ENCODE measurements at regions not wholly inside any gene's neighbourhood (a gene's known extent, or its start where the extent isn't known, plus 50 kb on each side); places are given as distances from the start of the nearest gene placed in this dataset.

DNA sequence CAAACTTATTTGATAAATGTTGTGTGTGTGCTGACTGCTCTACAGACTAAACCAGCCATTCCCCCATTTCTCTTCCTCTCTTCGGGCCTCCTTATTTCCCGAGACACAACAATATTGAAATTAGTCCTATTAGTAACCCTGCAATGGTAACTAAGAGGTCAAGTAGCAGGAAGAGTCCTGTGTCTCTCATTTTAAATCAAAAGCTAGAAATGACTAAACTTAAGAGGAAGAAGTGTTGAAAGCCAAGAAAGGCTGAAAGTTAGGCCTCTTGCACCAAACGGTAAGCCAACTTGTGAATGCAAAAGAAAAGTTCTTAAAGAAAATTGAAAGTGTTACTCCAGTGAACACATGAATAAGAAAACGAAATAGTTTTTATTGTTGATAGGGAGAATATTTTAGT lies 357.8 kb upstream of the SLC7A11 start:
- in situ Hi-C loops (cut with HindIII; ENCODE audit: low sequenced_read_pairs), result loop anchor here (5.0 kb wide), 1 partner anchor 57 kb away; no protein-coding TSS in a partner anchor

DNA sequence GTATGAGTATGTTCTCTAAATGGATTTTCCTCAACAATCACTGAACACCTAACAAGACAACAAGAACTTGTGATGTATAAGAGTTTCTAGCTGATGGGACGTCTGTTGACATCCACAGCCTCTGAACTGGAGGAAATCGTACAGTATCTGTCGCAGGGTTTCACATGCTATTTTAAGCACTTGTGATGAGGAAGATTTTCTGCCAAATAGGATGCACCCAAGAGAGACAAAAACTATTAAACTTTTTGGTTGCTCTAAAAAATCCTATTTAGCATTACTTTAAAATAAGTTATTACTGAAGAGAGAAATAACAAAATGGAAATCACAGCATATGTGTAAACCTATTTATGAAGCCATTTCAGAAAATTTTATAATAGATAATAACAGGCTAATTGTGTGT lies 356.1 kb upstream of the SLC7A11 start:
- in situ Hi-C loops (cut with HindIII; ENCODE audit: low sequenced_read_pairs), result loop anchor here (5.0 kb wide), 1 partner anchor 59 kb away; no protein-coding TSS in a partner anchor

DNA sequence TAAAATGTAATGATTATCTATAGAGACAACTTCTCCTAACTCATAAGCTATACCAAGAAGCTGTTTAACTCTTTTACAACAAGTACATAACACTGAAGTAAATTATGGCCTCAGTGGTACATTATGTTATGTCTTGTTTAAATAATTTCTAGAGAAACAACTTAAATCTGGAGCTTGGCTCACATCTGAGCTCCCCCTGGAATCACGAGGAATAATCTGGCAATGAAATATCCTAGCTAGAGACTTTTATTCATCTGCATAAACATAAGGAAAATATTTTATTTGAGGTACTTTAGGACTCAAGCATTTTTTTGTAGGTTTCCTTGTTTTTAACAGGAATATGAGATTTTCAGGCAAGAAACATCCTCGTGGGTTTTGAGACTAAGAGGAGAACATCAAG lies 354.7 kb upstream of the SLC7A11 start:
- in situ Hi-C loops (cut with HindIII; ENCODE audit: low sequenced_read_pairs), result loop anchor here (5.0 kb wide), 1 partner anchor 60 kb away; no protein-coding TSS in a partner anchor

DNA sequence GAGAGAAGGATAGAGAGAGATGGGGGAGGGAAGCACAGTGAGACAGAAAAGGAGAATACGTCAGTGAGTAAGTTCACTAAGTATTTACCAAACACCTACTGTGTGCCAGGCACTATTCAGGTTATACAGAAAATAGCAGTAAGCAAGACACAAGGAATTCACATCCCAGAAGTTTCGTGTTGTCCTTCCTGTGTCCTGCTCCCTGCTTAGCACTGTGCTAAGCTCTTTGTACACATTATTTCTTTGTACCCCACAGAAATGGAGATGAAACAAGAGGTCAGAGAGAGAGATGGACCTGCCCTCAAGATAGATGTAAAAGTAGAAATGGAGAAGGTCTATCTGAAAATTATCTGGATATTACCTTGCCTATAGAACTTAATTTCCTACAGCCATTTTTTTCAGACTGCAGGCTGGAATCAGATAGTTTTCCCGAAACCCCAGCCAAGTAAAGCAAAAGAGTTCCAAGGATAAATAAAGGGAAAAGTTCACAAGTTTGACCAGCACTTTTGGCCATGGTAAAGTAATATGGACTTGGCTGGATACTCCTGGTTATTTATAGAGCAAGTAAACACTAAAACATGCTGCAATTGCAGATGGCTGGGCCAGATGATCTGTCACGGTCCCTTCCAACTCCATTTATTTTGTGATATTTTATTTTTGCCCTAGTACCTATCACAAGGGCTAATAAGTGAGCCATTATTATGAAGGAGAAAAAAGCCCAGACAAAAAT lies 353.7 kb upstream of the SLC7A11 start:
- in situ Hi-C loops (cut with HindIII; ENCODE audit: low sequenced_read_pairs), result loop anchor here (5.0 kb wide), 1 partner anchor 61 kb away; no protein-coding TSS in a partner anchor

GRCh38 chr4:138595171-138595570 lies 353.0 kb upstream of the SLC7A11 start:
- in situ Hi-C loops (cut with HindIII; ENCODE audit: low sequenced_read_pairs), result loop anchor here (5.0 kb wide), 1 partner anchor 62 kb away; no protein-coding TSS in a partner anchor

DNA sequence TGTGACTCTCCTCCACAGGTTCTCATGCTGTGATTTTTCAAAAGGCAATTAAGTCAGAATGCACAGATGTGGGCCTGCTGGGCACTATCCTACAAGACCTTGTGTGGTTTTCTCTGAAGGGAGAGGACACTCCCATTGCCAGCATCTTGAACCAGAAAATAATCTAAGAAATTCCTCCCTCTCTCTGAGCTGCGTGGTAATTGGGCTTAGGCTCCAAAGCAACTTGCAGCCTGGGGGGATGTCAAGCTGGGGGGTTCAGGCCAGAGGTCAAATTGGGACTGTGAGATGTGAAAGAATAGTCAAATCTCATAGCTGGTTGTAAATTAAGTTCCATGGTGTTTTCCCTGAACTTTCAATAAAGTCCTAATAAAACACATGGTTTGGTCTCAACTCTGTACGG lies 350.6 kb upstream of the SLC7A11 start:
- in situ Hi-C loops (cut with HindIII; ENCODE audit: low sequenced_read_pairs), result no loop called here

GRCh38 chr4:138591808-138592207 lies 349.7 kb upstream of the SLC7A11 start:
- in situ Hi-C loops (cut with HindIII; ENCODE audit: low sequenced_read_pairs), result no loop called here

- in situ Hi-C loops (cut with HindIII; ENCODE audit: low sequenced_read_pairs), result no loop called here
Observed at GRCh38 chr4:138588501-138588900, 346.4 kb upstream of the SLC7A11 start.

GRCh38 chr4:138579146-138579545 lies 337.0 kb upstream of the SLC7A11 start:
- in situ Hi-C loops (cut with HindIII; ENCODE audit: low sequenced_read_pairs), result loop anchor here (5.0 to 10.0 kb wide), 2 partner anchors 96 to 338 kb away; no protein-coding TSS in a partner anchor

DNA sequence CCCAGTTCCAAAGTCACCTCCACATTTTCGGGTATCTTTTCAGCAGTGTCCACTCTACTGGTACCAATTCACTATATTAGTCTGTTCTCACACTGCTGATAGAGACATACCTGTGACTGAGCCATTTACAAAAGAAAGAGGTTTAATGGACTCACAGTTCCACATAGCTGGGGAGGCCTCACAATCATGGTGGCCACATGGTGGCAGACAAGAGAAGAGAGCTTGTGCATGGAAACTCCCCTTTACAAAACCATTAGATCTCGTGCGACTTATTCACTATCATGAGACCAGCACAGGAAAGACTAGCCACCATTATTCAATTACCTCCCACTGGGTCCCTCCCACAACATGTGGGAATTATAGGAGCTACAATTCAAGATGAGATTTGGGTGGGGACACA lies 335.7 kb upstream of the SLC7A11 start:
- in situ Hi-C loops (cut with HindIII; ENCODE audit: low sequenced_read_pairs), result loop anchor here (5.0 to 10.0 kb wide), 2 partner anchors 97 to 339 kb away; no protein-coding TSS in a partner anchor

DNA sequence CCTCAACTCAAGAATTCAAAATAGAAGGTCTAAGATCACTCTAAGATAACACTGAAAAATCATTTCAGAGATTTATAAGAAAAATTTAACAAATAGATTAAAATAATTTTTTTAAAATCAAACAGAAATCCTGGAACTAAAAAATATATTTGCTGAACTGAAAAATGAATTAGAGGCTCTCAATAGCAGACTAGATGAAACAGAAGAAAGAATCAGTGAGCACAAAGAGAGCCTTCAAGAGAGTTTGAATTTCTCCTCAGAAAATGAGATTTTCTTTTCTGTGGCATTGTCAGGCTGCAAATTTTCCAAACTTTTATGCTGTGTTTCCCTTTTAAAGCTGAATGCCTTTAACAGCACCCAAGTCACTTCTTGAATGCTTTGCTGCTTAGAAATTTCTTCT lies 335.0 kb upstream of the SLC7A11 start:
- in situ Hi-C loops (cut with HindIII; ENCODE audit: low sequenced_read_pairs), result loop anchor here (5.0 to 10.0 kb wide), 2 partner anchors 98 to 340 kb away; no protein-coding TSS in a partner anchor

GRCh38 chr4:138576684-138577083 lies 334.5 kb upstream of the SLC7A11 start:
- in situ Hi-C loops (cut with HindIII; ENCODE audit: low sequenced_read_pairs), result loop anchor here (5.0 to 10.0 kb wide), 2 partner anchors 98 to 341 kb away; no protein-coding TSS in a partner anchor

GRCh38 chr4:138573246-138573645 lies 331.1 kb upstream of the SLC7A11 start:
- in situ Hi-C loops (cut with HindIII; ENCODE audit: low sequenced_read_pairs), result loop anchor here (10.0 kb wide), 1 partner anchor 102 kb away; no protein-coding TSS in a partner anchor

GRCh38 chr4:138572007-138572406 lies 329.9 kb upstream of the SLC7A11 start:
- in situ Hi-C loops (cut with HindIII; ENCODE audit: low sequenced_read_pairs), result loop anchor here (10.0 kb wide), 1 partner anchor 103 kb away; no protein-coding TSS in a partner anchor

GRCh38 chr4:138567696-138568095 lies 325.5 kb upstream of the SLC7A11 start:
- in situ Hi-C loops (cut with HindIII; ENCODE audit: low sequenced_read_pairs), result no loop called here

DNA sequence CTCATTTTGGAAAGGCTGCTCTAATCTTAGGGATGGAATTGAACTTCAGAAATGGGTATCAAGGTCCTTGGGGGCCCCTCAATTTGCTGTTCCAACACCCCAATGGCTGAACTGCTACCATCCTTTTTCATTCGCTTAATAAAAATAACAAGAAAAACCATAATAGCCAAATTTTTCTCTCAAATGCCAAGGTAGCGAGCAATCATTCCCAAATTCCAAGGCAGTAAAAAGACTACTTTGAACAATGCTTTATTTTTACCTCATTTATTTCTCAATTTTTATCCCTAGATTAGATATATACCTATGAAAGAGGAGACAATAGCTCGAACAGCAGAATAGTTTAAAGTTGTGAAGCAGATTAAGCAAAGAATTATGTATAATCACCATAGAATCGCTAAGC lies 323.4 kb upstream of the SLC7A11 start:
- in situ Hi-C loops (cut with HindIII; ENCODE audit: low sequenced_read_pairs), result no loop called here

DNA sequence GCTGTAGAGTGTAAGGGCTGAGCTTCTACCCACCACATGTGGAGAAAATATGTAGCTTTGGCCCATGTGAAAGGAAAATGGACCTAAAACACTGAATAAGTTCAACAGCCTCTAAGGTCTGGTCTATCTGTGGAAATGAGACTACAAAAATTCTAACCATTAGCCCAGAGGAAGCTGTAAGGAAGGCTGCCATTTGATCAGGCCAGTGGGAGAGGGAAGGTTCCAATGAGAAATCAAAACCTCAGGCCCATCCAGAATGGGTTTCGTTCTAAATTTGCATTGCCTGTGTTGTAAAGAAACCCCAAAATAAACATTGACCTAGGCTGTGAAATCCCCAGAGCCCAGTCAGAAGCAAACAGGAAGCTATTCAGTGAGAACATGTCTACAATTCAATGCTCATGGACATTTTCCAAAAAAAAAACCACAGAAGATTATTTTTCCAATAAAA lies 320.4 kb upstream of the SLC7A11 start:
- in situ Hi-C loops (cut with HindIII; ENCODE audit: low sequenced_read_pairs), result no loop called here

GRCh38 chr4:138561906-138562305 lies 319.8 kb upstream of the SLC7A11 start:
- in situ Hi-C loops (cut with HindIII; ENCODE audit: low sequenced_read_pairs), result no loop called here

GRCh38 chr4:138561276-138561880 lies 319.2 kb upstream of the SLC7A11 start:
- in situ Hi-C loops (cut with HindIII; ENCODE audit: low sequenced_read_pairs), result no loop called here

DNA sequence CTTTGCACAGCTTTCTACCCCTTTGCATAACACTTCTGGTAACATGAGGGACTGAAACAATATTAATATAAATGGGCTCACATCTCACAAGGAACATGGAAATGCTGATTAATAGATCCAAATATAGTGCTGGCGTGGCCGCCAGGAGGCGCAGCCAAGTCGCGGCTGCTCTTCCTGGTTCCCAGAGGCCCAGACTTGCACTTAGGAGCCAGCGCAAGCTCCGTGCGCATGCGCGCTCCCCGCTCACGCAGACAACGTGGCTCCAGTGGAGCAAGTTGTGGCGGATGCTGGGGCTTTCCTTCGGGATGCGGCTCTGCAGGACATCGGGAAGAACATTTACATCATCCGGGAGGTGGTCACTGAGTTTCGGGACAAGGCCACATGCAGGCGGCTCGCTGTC lies 318.3 kb upstream of the SLC7A11 start:
- in situ Hi-C loops (cut with HindIII; ENCODE audit: low sequenced_read_pairs), result no loop called here

DNA sequence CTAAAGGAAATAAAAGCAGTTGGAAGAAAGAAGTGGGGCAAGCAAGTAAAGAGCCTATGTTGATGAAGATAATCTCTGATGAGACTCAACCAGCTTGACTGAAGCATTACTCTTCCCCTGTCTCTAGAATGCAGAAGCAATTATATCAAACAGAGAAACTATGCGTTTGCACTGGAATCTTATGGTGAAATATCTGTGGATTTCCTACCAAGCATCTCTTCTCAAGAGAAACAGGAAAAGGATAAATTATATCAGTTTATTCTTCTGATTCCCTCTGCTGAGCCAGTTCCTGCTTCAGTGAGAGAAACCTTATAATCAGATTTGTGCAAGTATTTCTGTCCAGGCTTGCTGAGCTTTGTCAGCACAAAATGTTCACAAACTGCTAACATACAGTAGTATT lies 316.7 kb upstream of the SLC7A11 start:
- in situ Hi-C loops (cut with HindIII; ENCODE audit: low sequenced_read_pairs), result no loop called here

DNA sequence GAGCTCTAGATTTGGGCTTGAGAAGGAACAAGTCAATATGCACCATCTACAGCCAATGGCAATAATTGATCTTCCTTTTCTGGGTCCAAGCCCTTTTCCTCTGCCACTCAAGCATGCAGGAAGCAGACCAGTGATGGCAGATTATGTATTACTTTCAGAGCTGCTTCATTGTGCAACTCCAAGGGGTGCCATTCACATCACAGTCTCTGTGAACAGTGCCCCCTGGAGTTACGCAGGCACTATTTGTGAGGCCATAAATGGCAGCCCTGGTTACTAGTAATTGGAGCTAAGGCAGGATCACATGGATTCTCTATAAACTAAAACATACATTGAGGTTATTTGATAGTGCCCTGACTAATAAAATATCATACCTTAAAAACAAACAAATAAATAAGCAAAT lies 313.4 kb upstream of the SLC7A11 start:
- in situ Hi-C loops (cut with HindIII; ENCODE audit: low sequenced_read_pairs), result no loop called here

Data from endothelial cell of hepatic sinusoid (primary cell).